NOMO-1 treated with DMSO at 0.1 percent for 48 hours (cell line): ENCODE measurements at regions not wholly inside any gene's neighbourhood (a gene's known extent, or its start where the extent isn't known, plus 50 kb on each side); places are given as distances from the start of the nearest gene placed in this dataset.
"Not testable (repeated sequence)": the region's sequence is repeated elsewhere in the genome, so short reads cannot be mapped to it uniquely, and the experiment has no call there.

Experiments
- DNase-seq: peaks from one replicate; lab custom pipeline; 2025; ENCODE audit not compliant: unreplicated experiment; lab: John Stamatoyannopoulos, UW

- no peak for DNase-seq
These were observed 145.4 kb upstream of the TLE3 start for GRCh38 chr15:70242951-70243685.

DNA sequence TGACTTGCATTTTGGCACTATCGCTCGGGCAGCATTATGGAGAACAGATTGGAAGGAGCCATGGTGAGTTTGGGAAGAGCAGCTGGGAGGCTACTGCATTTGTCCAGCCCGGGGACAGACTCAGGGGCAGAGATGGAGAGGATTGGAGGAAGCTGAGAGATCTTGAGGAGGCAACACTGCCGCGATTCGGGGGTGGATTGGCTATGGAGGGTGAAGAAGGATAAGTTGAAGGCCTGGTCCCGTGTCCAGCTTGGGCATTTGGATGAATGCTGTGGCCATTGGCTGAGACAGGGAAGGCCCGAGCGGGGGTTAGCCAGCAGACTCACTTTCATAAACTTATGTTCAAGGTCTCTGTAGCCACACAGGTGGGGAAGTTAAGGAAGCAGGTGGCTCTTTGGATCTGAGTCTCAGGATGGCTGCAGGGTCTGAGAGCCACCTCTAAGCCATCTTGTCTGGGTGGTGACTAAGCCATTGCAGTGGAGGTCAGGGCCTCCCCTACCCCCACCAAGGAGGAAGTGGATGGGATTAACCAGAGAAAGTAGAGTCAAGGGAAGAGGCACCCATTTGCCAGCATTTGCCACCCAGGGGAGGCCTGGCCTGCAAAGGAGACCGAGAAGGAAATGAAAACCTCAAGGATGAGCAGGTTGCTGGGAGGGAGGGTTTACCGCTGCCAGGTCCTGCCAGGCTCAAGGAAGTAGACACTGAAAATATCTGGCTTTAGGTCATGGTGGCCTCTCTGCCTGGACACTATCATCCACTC is 144.0 kb upstream of the TLE3 start:
- no peak for DNase-seq

DNA sequence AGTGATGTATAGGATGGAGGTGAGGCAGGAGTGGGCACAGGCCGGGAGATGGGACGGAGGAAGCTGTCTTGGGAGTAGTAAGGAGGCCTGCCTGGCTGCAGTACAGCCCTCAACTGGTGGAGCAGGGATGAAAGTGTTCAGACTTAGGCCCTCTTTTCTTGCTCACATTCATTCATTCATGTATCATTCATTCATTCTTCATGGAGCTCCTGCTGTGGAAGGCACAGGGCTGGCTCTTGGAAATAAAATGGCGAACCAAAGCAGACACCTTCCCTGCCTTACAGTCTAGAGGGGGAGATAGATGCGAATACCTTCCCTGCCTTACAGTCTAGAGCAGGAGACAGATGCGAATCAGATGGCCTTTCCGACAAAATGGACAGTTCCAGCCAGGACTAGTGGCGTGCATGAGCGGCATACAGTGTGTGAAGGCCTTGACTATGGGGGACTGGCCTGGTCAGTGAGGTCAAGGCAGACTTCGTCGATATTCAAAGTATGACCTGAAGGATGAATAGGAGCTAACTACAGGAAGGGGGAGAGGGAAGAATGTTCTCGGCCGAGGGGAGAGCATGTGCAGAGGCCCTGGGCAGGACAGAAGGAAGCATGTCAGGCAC is 143.2 kb upstream of the TLE3 start:
- no peak for DNase-seq

DNA sequence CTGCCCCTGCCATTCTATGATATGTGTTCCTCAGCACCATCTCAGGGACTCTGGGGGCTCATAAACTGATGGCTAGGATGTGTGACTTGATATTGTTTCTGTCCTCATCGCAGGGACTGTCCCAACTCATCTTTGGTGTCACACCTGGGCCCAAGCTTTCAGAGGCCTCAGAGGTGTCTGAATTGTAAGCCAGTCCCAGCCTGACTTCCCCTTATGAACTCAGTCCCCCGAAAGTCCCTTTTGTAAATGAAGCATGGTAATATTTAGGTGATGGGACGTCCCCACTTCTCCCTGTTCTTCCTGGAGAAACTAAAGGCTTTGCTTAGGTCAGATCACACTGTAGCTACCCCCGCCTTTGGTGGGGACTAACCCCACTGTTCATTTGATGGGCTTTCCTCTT is 142.4 kb upstream of the TLE3 start:
- no peak for DNase-seq

DNA sequence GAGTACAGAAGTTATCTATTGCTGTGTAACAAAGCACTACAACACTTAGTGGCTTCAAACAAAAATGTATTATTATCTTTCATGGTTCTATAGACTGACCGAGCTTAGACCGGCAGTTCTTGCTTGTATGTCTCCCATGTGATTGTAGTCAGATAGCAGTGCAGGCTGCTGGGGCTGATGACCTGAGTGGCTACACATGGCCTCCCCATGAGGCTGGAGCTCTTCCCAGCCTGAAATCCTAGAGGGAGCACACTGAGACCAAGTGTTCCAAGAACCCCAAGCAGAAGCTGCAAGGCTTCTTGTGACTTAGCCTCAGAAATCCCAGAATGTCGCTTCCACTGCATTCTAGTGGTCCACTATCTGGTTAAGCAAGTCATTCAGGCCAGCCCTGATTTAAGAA is 141.2 kb upstream of the TLE3 start:
- no peak for DNase-seq

DNA sequence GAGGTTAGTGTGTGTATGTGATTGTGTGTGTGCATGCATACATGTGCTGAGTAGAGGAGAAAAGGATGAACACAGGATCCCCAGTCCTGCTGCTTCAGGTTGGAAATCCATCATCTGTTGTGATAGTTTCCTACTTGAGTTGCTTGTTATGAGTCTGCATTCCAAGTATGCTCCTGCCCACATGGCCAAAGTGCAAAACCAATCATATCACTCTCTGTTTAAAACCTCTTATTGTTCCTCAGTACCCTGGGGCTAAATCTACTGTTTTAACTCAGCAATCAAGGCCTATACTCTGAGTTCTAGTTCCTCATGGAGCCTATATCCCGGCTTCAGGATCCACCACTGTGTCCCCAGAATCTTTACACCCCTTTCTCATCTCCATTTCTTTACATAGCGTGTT is 139.9 kb upstream of the TLE3 start:
- no peak for DNase-seq

- no peak for DNase-seq
These were observed 138.8 kb upstream of the TLE3 start for GRCh38 chr15:70236341-70237086.

DNA sequence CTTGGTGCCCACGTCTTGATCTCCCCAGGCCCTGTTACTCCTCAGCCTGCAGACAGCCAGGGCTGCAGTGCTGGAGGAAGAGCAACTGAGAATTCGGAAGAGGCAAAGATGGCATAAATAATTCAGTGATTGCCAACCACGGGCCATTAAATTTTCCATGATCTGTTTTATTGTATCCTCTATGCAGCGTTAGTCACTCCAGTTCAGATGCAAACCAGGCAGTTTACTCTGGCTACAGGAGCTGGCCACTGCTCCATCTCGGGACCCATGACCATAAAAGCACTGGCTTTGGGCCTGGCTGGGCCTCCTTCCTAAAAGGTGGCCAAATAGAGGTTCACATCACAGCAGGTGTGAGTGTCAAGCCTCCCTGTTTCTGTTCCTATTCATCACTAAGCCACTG is 137.6 kb upstream of the TLE3 start:
- no peak for DNase-seq

DNA sequence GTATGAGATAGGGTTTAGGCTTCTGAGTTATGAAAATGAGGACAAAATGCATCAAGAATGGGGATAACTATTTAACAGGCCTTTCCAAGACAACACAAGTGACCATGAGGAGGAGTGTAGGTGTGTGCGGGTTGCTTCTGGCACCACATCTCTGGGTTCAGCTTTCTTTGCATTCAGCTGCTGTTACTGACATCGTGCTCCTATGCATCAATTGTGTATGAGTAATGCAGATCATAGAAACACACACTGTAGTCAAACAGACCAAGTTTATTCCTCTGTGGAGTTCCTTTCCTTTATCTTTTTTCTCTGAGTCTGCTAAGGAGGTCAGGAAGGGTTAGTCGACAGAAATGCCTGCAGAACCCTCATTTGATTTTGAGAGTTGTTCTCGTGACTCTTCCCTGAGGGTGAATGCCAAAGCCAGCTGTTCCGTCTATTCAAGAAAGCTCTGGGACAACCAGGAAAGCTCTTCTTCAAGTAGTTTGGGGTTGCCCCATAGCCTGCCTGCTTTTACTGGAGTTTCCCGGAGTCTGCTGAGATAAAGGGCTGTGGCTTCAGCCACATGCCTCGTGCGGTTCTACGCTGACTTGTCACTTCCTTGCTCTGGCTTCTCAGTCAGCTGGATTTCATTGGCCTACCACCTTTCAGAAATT is 136.7 kb upstream of the TLE3 start:
- DNase-seq: no peak

- DNase-seq: no peak
These were observed 133.8 kb upstream of the TLE3 start for GRCh38 chr15:70231484-70231883.

DNA sequence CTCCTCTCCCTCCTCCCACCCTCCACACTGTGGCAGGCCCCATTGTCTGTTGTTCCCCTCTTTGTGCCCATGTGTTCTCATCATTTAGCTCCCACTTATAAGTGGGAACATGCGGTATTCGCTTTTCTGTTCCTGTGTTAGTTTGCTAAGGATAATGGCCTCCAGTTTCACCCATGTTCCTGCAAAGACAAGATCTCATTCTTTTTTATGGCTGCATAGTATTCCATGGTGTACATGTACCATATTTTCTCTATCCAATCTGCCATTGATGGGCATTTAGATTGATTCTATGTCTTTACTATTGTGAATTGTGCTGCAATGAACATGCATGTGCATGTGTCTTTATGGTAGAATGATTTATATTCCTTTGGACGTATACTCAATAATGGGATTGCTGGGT is 130.2 kb upstream of the TLE3 start:
- not testable (repeated sequence) for DNase-seq

GRCh38 chr15:70227147-70227546 is 129.4 kb upstream of the TLE3 start:
- no peak for DNase-seq

GRCh38 chr15:70226337-70226980 is 128.7 kb upstream of the TLE3 start:
- DNase-seq: no peak

- no peak for DNase-seq
These were observed 127.7 kb upstream of the TLE3 start for GRCh38 chr15:70225416-70225815.

DNA sequence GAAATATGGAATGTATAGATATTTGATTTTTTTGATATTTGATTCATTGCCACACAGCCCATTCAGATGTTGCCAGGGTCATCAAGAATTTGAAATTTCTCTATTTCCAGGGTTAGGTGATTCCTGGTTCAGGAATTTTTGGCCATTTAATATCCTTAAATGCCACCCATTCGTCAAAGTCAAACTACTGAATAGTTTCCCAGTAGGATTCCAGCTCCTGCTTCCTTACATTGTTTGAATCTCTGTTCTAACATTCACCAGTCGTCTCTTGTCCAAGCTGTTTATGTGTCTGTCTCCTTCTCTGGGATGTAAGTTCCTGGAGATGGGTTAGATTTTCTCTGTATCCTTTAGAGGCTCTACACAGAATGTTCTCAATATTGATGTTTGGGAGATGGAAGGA is 124.9 kb upstream of the TLE3 start:
- DNase-seq: no peak

- no peak for DNase-seq
These were observed 122.9 kb upstream of the TLE3 start for GRCh38 chr15:70220490-70221096.

DNA sequence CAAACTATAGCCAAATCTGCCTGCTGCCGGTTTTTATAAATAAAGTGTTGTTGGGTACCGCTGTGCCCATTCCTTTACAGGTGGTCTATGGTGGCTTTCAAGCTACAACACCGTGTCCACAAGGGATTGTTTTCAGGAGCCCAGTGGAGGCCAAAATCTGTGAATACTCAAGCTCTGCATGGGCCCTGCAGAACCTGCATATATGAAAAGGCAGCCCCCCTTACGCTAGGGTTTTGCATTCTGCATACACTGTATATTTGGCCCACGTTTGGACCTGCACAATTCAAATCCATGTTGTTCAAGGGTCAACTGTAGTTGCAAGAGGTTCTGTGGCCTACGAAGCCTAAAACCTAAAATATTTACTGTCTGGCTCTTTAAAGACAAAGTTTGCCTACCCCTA is 122.2 kb upstream of the TLE3 start:
- DNase-seq: no peak

- no peak for DNase-seq
These were observed 121.7 kb upstream of the TLE3 start for GRCh38 chr15:70219256-70219895.
